ENCODE measurements at regions not wholly inside any gene's neighbourhood (a gene's known extent, or its start where the extent isn't known, plus 50 kb on each side); places are given as distances from the start of the nearest gene placed in this dataset.

- no peaks in the 10 kb centered on the region for H3K79me2 ChIP-seq (ENCODE audit: insufficient read depth, low read length)
- ATAC-seq (no peak), FAIRE-seq (no peak), DNase-seq (ENCODE audit: low spot score) (no peak)
- no peaks in the 10 kb centered on the region for H3K4me1 ChIP-seq (ENCODE audit: insufficient read depth, low read length)
- no peak overlapping the region for H3K4me2 ChIP-seq (ENCODE audit: low read depth, low read length)
- CTCF ChIA-PET (ENCODE audit: low intra/inter-chr PET ratio, low total read pairs) = no interaction called here
- intact Hi-C loops (cut with micrococcal nuclease; ENCODE audit: unreplicated experiment) (no loop called here), in situ Hi-C loops (cut with HindIII; ENCODE audit: extremely low pct_ligation_motif_present, low pct_unique_long_range_greater_than_20kb) (no loop called here)
- no peaks in the 10 kb centered on the region for H3K27me3 ChIP-seq (ENCODE audit: control insufficient read depth in 1 of 2, insufficient read depth in 2 of 2, low read length in 2 of 2)
- H3K27ac ChIP-seq (ENCODE audit: extremely low read length, insufficient read depth, low read length) = no peak overlapping the region
- 3% methylated on average over 2 of the region's 2 CpGs for WGBS (ENCODE audit: low lambda C conversion rate)
- BruUV-seq (replicated peaks) = no TSS peak
- H3K9ac ChIP-seq (ENCODE audit: insufficient read depth, low read depth, low read length) = no peak overlapping the region
- POLR2A ChIA-PET = no interaction called here
- no peaks in the 10 kb centered on the region for H3K36me3 ChIP-seq (replicated peaks in 1 of 2; ENCODE audit: control insufficient read depth in 1 of 2, insufficient read depth in 2 of 2, low read length in 2 of 2)
- TF ChIP-seq NR1H2 (CRISPR knock-in tag; IDR thresholded peaks at IDR 0.05; ENCODE audit: borderline replicate concordance, low read depth) (no peak), MAFF (IDR thresholded peaks at IDR 0.05; ENCODE audit: low read depth, low read length) (peak; percentile 48; the same call in 1 of the 2 replicates), MAFK (conservative IDR thresholded peaks at IDR 0.05 in 1 of 2, IDR thresholded peaks at IDR 0.05 in 1 of 2; ENCODE audit: low read length in 2 of 2) (peak; percentile 52 to 80; a peak in 3 of 4 replicates)
- H4K20me1 ChIP-seq (ENCODE audit: insufficient read depth, low read length) = no peaks in the 10 kb centered on the region
- H3K9me3 ChIP-seq (ENCODE audit: low read length) = peaks cover 72% of the 10 kb centered on the region
- H3K4me3 ChIP-seq (replicated peaks in 1 of 3; ENCODE audit: insufficient read depth in 1 of 3, low read depth in 2 of 3, low read length in 3 of 3) = no peak overlapping the region
- no peak overlapping the region for H2AFZ ChIP-seq (ENCODE audit: low read length)
These were observed 953.1 kb downstream of the PCDH17 start for GRCh38 chr13:58584610-58585009.

- CTCF ChIA-PET (ENCODE audit: low intra/inter-chr PET ratio, low total read pairs) = no interaction called here
- TF ChIP-seq MYNN (CRISPR knock-in tag; IDR thresholded peaks at IDR 0.05; ENCODE audit: low read depth) (no peak), GZF1 (CRISPR knock-in tag; IDR thresholded peaks at IDR 0.05) (no peak), PCBP1 (IDR thresholded peaks at IDR 0.05; ENCODE audit: borderline replicate concordance, low read depth, low read length) (no peak), HOXA9 (CRISPR knock-in tag; IDR thresholded peaks at IDR 0.05; ENCODE audit: borderline replicate concordance) (no peak), PHF5A (CRISPR knock-in tag; IDR thresholded peaks at IDR 0.05; ENCODE audit: low read depth, unreplicated experiment) (no peak), PLRG1 (conservative IDR thresholded peaks at IDR 0.05) (no peak)
- TF ChIP-seq, protein P1, sequence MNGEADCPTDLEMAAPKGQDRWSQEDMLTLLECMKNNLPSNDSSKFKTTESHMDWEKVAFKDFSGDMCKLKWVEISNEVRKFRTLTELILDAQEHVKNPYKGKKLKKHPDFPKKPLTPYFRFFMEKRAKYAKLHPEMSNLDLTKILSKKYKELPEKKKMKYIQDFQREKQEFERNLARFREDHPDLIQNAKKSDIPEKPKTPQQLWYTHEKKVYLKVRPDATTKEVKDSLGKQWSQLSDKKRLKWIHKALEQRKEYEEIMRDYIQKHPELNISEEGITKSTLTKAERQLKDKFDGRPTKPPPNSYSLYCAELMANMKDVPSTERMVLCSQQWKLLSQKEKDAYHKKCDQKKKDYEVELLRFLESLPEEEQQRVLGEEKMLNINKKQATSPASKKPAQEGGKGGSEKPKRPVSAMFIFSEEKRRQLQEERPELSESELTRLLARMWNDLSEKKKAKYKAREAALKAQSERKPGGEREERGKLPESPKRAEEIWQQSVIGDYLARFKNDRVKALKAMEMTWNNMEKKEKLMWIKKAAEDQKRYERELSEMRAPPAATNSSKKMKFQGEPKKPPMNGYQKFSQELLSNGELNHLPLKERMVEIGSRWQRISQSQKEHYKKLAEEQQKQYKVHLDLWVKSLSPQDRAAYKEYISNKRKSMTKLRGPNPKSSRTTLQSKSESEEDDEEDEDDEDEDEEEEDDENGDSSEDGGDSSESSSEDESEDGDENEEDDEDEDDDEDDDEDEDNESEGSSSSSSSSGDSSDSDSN (CRISPR knock-in tag; IDR thresholded peaks at IDR 0.05) = no peak
- TF ChIP-seq, protein P2, sequence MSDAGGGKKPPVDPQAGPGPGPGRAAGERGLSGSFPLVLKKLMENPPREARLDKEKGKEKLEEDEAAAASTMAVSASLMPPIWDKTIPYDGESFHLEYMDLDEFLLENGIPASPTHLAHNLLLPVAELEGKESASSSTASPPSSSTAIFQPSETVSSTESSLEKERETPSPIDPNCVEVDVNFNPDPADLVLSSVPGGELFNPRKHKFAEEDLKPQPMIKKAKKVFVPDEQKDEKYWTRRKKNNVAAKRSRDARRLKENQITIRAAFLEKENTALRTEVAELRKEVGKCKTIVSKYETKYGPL (CRISPR knock-in tag; IDR thresholded peaks at IDR 0.05) = no peak
- peaks cover 83% of the 10 kb centered on the region for H3K9me3 ChIP-seq (ENCODE audit: low read length)
- 0% methylated on average over 2 of the region's 2 CpGs for WGBS (ENCODE audit: low lambda C conversion rate)
- no peak for FAIRE-seq
- no peaks in the 10 kb centered on the region for H3K4me1 ChIP-seq (ENCODE audit: insufficient read depth, low read length)
- H3K9ac ChIP-seq (ENCODE audit: insufficient read depth, low read depth, low read length) = no peak overlapping the region
- in situ Hi-C loops (cut with HindIII; ENCODE audit: extremely low pct_ligation_motif_present, low pct_unique_long_range_greater_than_20kb) (no loop called here), intact Hi-C loops (cut with micrococcal nuclease; ENCODE audit: unreplicated experiment) (no loop called here)
- no peaks in the 10 kb centered on the region for H3K36me3 ChIP-seq (replicated peaks in 1 of 2; ENCODE audit: control insufficient read depth in 1 of 2, insufficient read depth in 2 of 2, low read length in 2 of 2)
- no peaks in the 10 kb centered on the region for H4K20me1 ChIP-seq (ENCODE audit: insufficient read depth, low read length)
- no peaks in the 10 kb centered on the region for H3K79me2 ChIP-seq (ENCODE audit: insufficient read depth, low read length)
- H3K4me2 ChIP-seq (ENCODE audit: low read depth, low read length) = no peak overlapping the region
- POLR2A ChIA-PET = no interaction called here
- BruUV-seq (replicated peaks) = no TSS peak
- H2AFZ ChIP-seq (ENCODE audit: low read length) = no peak overlapping the region
- H3K4me3 ChIP-seq (replicated peaks in 1 of 3; ENCODE audit: insufficient read depth in 1 of 3, low read depth in 2 of 3, low read length in 3 of 3) = no peak overlapping the region
- no peak for ATAC-seq
- no peak overlapping the region for H3K27ac ChIP-seq (ENCODE audit: extremely low read length, insufficient read depth, low read length)
- H3K27me3 ChIP-seq (ENCODE audit: control insufficient read depth in 1 of 2, insufficient read depth in 2 of 2, low read length in 2 of 2) = no peaks in the 10 kb centered on the region
- no peak for DNase-seq (ENCODE audit: low spot score)
These were observed 955.6 kb downstream of the PCDH17 start for GRCh38 chr13:58587183-58587582.

All from HepG2 (cell line).